B cell (primary cell): ENCODE measurements at regions not wholly inside any gene's neighbourhood (a gene's known extent, or its start where the extent isn't known, plus 50 kb on each side); places are given as distances from the start of the nearest gene placed in this dataset.

ENCODE experiments used
- ATAC-seq: fragments of 200-7000 bp; cut with Tn5 transposase; one replicate; pipeline ENCODE4 v1.10.0; 2021; ENCODE audit warnings: low read depth, mild to moderate bottlenecking, moderate number of reproducible peaks, moderate library complexity
- CTCF ChIA-PET: fragments of 350-600 bp; sonication (Branson Sonifier 250); formaldehyde crosslinking; loops from one replicate; lab custom pipeline; 2021; ENCODE audit warnings: antibody characterized with exemption, inconsistent platforms; lab: Charles Lee
- POLR2A ChIA-PET: fragments of 350-600 bp; sonication (Branson Sonifier 250); formaldehyde crosslinking; loops from one replicate; lab custom pipeline; 2021; ENCODE audit warnings: antibody characterized with exemption; lab: Charles Lee
- DNase-seq: peaks from one replicate; pipeline ENCODE4 v3.0.0; 2013
- H2AFZ ChIP-seq: 2 replicates; pipeline ENCODE4 v1.6.1; 2012; ENCODE audit warnings: mild to moderate bottlenecking, low read depth, low read length; ENCODE audit not compliant: insufficient read depth, poor library complexity, severe bottlenecking
- H3K27ac ChIP-seq, 2 donors: 1 replicate in 1 of 2; 2 replicates in 1 of 2; pipeline ENCODE4 v1.5.1; 2012 to 2013; ENCODE audit warnings: low read length in 2 of 2, mild to moderate bottlenecking in 2 of 2, moderate library complexity in 1 of 2
- H3K27me3 ChIP-seq, 4 experiments: fragments of 200-600 bp in 1 of 4; sonication (generic) in 1 of 4; replicated peaks in 1 of 4; 1 replicate in 2 of 4; 2 replicates in 2 of 4; pipeline versions ENCODE4 v1.6.1 to v1.7.0; 2013 to 2016; ENCODE audit warnings: low read length in 3 of 4, mild to moderate bottlenecking in 2 of 4, mixed read lengths in 1 of 4, moderate library complexity in 1 of 4; ENCODE audit not compliant: insufficient read depth in 4 of 4, control insufficient read depth in 3 of 4; ENCODE audit errors: control extremely low read depth in 1 of 4
- H3K36me3 ChIP-seq, 2 experiments: replicated peaks in 1 of 2; 1 replicate in 1 of 2; 2 replicates in 1 of 2; pipeline versions ENCODE4 v1.6.1 to v1.7.1; 2013; ENCODE audit warnings: low read length in 1 of 2; ENCODE audit not compliant: insufficient read depth in 2 of 2, control insufficient read depth in 1 of 2; ENCODE audit errors: control extremely low read depth in 1 of 2, extremely low read depth in 1 of 2
- H3K4me1 ChIP-seq, 2 donors: fragments of 200-600 bp in 1 of 2; sonication (generic) in 1 of 2; 1 replicate in 1 of 2; 2 replicates in 1 of 2; pipeline versions ENCODE4 v1.5.1 to v1.6.1; 2013 to 2017; ENCODE audit warnings: low read length in 2 of 2; ENCODE audit not compliant: control insufficient read depth in 2 of 2, insufficient read depth in 2 of 2
- H3K4me2 ChIP-seq: replicated peaks from 2 replicates; pipeline ENCODE3; 2012; ENCODE audit warnings: mild to moderate bottlenecking, low read depth, low read length; ENCODE audit not compliant: poor library complexity, severe bottlenecking
- H3K4me3 ChIP-seq, 5 experiments: fragments of 200-600 bp in 1 of 5; sonication (generic) in 1 of 5; 1 replicate in 3 of 5; 2 replicates in 2 of 5; pipeline versions ENCODE4 v1.5.1 to v1.7.0; 2011 to 2016; ENCODE audit warnings: low read length in 4 of 5, mild to moderate bottlenecking in 4 of 5, low read depth in 2 of 5, control low read depth in 1 of 5, moderate library complexity in 1 of 5; ENCODE audit not compliant: insufficient read depth in 1 of 5; ENCODE audit errors: control extremely low read depth in 1 of 5, extremely low read depth in 1 of 5
- H3K79me2 ChIP-seq: fragments of 200-600 bp; sonication (generic); one replicate; pipeline ENCODE4 v1.6.0; 2016; ENCODE audit warnings: low read length; ENCODE audit not compliant: control insufficient read depth, insufficient read depth
- H3K9ac ChIP-seq: fragments of 200-600 bp; sonication (generic); 2 replicates; pipeline ENCODE4 v1.6.1; 2017; ENCODE audit warnings: mild to moderate bottlenecking, low read length, moderate library complexity
- H3K9me3 ChIP-seq, 3 donors: one replicate each; pipeline versions ENCODE4 v1.6.1 to v1.7.1; 2013; ENCODE audit warnings: low read length in 2 of 3; ENCODE audit not compliant: control insufficient read depth in 2 of 3, insufficient read depth in 1 of 3; ENCODE audit errors: control extremely low read depth in 1 of 3
- H4K20me1 ChIP-seq: 2 replicates; pipeline ENCODE4 v1.6.0; 2012; ENCODE audit warnings: mild to moderate bottlenecking, low read length; ENCODE audit not compliant: insufficient read depth, control insufficient read depth, poor library complexity, severe bottlenecking
- H3K27ac Mint-ChIP-seq: one replicate; pipeline ENCODE4 v1.8.0; 2021; ENCODE audit warnings: mixed read lengths
- H3K27me3 Mint-ChIP-seq: one replicate; pipeline ENCODE4 v1.8.0; 2021; ENCODE audit warnings: mixed read lengths
- H3K4me1 Mint-ChIP-seq: one replicate; pipeline ENCODE4 v1.8.0; 2021; ENCODE audit warnings: mixed read lengths
- H3K4me3 Mint-ChIP-seq: one replicate; pipeline ENCODE4 v1.8.0; 2021; ENCODE audit warnings: mixed read lengths
- H3K9me3 Mint-ChIP-seq: one replicate; pipeline ENCODE4 v1.8.0; 2022; ENCODE audit warnings: mixed read lengths; ENCODE audit not compliant: insufficient read depth
- EZH2 ChIP-seq: IDR thresholded peaks from 2 replicates; pipeline ENCODE4 v1.6.1; 2012; ENCODE audit warnings: borderline replicate concordance, low read depth, mild to moderate bottlenecking, moderate library complexity, low read length; ENCODE audit not compliant: insufficient read depth, poor library complexity, severe bottlenecking
- WGBS: methylation state at CpG from one replicate; pipeline ENCODE4 v1.1.5; 2013; ENCODE audit warnings: missing lambda C conversion rate; ENCODE audit not compliant: insufficient coverage; 5-methylcytosine and 5-hydroxymethylcytosine counted together
- intact Hi-C: fragments of 100-400 bp; cut with micrococcal nuclease; formaldehyde crosslinking; loops from one replicate; pipeline ENCODE4 v1.10.0; 2022
- TF ChIP-seq, protein P1 (sequence below): fragments of 200-600 bp; IDR thresholded peaks from one replicate; pipeline ENCODE4 v1.8.0; 2022; ENCODE audit warnings: antibody characterized with exemption, mild to moderate bottlenecking

DNA sequence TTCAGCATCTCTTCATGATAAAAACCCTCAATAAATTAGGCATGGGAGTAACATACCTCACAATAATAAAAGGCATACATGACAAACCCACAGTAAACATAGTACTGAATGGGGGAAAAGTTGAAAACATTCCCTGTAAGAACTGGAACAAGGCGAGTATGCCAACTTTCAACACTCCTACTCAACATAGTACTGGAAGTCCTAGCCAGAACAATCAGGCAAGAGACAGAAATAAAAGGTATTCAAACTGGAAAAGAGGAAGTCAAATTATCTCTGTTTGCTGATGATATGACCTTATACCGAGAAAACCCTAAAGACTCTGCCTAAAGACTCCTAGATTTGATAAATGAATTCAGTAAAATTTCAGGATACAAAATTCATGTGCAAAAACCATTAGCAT, 167.6 kb downstream of the TMEM38B start:
- Histone ChIP-seq H4K20me1 (no peaks in the 10 kb centered on the region), H2AFZ (no peak overlapping the region), H3K27me3 (no peaks in the 10 kb centered on the region), H3K27ac (no peak overlapping the region), H3K4me3 (no peak overlapping the region), H3K9ac (no peak overlapping the region), H3K4me2 (no peak overlapping the region), H3K9me3 (no peaks in the 10 kb centered on the region), H3K79me2 (no peaks in the 10 kb centered on the region), H3K4me1 (peaks cover 14 to 15% of the 10 kb centered on the region in 2 donors), H3K36me3 (no peaks in the 10 kb centered on the region)
- intact Hi-C loops, result no loop called here
- ChIA-PET POLR2A (no interaction called here), CTCF (no interaction called here)
- H3K27ac Mint-ChIP-seq, result no peak overlapping the region
- WGBS, result no CpG with 5 or more reads among the region's 2 CpGs
- DNase-seq, result no peak
- H3K4me3 Mint-ChIP-seq, result no peak overlapping the region
- H3K27me3 Mint-ChIP-seq, result no peaks in the 10 kb centered on the region
- no peak for ATAC-seq
- H3K4me1 Mint-ChIP-seq, result peaks cover 22% of the 10 kb centered on the region
- H3K9me3 Mint-ChIP-seq, result peaks cover 3% of the 10 kb centered on the region
- TF ChIP-seq, protein P1, sequence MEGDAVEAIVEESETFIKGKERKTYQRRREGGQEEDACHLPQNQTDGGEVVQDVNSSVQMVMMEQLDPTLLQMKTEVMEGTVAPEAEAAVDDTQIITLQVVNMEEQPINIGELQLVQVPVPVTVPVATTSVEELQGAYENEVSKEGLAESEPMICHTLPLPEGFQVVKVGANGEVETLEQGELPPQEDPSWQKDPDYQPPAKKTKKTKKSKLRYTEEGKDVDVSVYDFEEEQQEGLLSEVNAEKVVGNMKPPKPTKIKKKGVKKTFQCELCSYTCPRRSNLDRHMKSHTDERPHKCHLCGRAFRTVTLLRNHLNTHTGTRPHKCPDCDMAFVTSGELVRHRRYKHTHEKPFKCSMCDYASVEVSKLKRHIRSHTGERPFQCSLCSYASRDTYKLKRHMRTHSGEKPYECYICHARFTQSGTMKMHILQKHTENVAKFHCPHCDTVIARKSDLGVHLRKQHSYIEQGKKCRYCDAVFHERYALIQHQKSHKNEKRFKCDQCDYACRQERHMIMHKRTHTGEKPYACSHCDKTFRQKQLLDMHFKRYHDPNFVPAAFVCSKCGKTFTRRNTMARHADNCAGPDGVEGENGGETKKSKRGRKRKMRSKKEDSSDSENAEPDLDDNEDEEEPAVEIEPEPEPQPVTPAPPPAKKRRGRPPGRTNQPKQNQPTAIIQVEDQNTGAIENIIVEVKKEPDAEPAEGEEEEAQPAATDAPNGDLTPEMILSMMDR, result no peak
- TF ChIP-seq EZH2, result no peak

DNA sequence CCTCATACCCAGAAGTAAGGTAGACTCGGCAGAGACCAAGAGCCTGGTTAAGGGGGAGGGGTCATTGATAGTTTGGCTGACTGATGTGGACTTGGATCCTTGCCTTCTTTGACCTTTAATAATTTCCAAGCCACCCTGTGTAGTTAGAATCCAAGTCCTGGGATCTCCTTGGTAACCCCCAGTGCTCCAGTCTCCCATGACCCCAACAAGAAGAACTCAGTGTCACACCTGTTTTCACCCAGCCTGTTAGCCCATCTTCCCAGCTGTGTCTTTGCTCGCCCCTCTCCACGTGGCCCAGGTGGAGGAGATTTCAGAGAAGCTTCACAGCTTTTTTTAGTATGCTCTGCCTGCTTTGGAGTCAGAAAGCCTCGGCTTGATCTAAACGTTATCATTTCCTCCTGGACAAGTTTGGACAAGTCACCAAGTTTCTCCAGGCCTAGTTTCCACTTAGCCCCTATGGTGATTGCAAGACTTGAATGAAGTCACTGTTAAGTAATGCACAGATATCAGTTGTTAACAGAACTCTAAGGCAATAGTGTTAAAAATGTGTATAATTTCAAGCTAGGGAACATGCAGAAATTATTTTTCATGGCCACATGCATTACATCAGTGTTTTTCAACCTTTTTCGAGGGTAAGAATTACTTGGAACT, 170.0 kb downstream of the TMEM38B start:
- no peak overlapping the region for H3K27ac Mint-ChIP-seq
- intact Hi-C loops, result no loop called here
- H3K27me3 Mint-ChIP-seq, result peaks cover 5% of the 10 kb centered on the region
- Histone ChIP-seq H3K27me3 (no peaks in the 10 kb centered on the region), H3K4me1 (no peaks in the 10 kb centered on the region), H2AFZ (no peak overlapping the region), H3K36me3 (no peaks in the 10 kb centered on the region), H3K4me2 (no peak overlapping the region), H3K9me3 (no peaks in the 10 kb centered on the region), H4K20me1 (no peaks in the 10 kb centered on the region), H3K4me3 (no peak overlapping the region), H3K9ac (no peak overlapping the region), H3K79me2 (no peaks in the 10 kb centered on the region), H3K27ac (no peak overlapping the region)
- ChIA-PET CTCF (no interaction called here), POLR2A (no interaction called here)
- no peak for DNase-seq
- no peak overlapping the region for H3K4me3 Mint-ChIP-seq
- no peak for ATAC-seq
- WGBS, result 78% methylated on average over 4 of the region's 6 CpGs
- peaks cover 8% of the 10 kb centered on the region for H3K9me3 Mint-ChIP-seq
- peaks cover 4% of the 10 kb centered on the region for H3K4me1 Mint-ChIP-seq
- TF ChIP-seq, protein P1, result no peak
- no peak for TF ChIP-seq EZH2
